ENCODE measurements at regions not wholly inside any gene's neighbourhood (a gene's known extent, or its start where the extent isn't known, plus 50 kb on each side); places are given as distances from the start of the nearest gene placed in this dataset.

DNA sequence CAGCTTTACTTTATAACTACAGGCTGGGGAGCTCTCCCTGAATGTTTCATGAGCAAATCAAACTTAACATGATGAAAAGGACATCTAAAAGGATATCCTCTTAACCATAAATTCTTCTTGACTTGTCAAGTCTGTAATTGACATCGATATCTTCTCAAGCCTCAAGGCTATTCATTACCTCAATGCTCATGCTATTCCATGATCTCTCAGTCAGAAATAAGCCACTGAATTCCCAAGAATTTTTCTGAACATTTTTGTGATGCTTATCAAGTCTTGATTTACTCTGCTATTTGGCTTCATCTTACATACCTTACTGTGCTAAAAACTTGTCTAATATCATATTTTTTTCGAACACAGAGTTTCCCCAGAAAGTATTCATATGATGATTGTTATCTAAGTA lies 433.4 kb downstream of the PDGFC start:
- no peak overlapping the region for H3K27ac Mint-ChIP-seq
- TF ChIP-seq, protein P1, sequence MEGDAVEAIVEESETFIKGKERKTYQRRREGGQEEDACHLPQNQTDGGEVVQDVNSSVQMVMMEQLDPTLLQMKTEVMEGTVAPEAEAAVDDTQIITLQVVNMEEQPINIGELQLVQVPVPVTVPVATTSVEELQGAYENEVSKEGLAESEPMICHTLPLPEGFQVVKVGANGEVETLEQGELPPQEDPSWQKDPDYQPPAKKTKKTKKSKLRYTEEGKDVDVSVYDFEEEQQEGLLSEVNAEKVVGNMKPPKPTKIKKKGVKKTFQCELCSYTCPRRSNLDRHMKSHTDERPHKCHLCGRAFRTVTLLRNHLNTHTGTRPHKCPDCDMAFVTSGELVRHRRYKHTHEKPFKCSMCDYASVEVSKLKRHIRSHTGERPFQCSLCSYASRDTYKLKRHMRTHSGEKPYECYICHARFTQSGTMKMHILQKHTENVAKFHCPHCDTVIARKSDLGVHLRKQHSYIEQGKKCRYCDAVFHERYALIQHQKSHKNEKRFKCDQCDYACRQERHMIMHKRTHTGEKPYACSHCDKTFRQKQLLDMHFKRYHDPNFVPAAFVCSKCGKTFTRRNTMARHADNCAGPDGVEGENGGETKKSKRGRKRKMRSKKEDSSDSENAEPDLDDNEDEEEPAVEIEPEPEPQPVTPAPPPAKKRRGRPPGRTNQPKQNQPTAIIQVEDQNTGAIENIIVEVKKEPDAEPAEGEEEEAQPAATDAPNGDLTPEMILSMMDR (IDR thresholded peaks at IDR 0.05; ENCODE audit: unreplicated experiment), result no peak
- H3K4me1 Mint-ChIP-seq (ENCODE audit: low read depth), result peaks cover 1% of the 10 kb centered on the region

DNA sequence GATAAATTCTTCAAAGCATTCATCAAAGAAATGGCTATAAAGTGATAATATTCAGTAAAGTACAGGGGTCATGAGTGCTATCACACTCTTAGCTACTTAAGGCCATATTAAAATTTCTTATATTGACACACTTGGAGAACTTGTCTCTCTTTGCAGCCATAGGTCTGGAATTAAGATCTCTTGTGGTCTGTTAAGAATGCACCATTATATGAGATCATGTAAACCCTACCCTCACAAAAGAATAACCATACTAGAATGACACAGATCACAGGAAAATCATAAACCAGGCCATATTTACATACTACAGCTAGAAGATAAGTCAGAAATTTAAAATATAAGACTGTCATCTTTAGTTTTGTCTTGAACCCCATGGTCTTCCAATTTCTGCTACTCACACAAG lies 434.3 kb downstream of the PDGFC start:
- peaks cover 1% of the 10 kb centered on the region for H3K4me1 Mint-ChIP-seq (ENCODE audit: low read depth)
- no peak overlapping the region for H3K27ac Mint-ChIP-seq
- no peaks in the 10 kb centered on the region for H3K36me3 Mint-ChIP-seq (ENCODE audit: insufficient read depth)
- peaks cover 8% of the 10 kb centered on the region for H3K9me3 Mint-ChIP-seq (ENCODE audit: low read depth)
- TF ChIP-seq, protein P1 (IDR thresholded peaks at IDR 0.05; ENCODE audit: unreplicated experiment), result no peak
- H3K4me3 Mint-ChIP-seq (ENCODE audit: low read depth), result no peak overlapping the region
- H3K27me3 Mint-ChIP-seq, result no peaks in the 10 kb centered on the region
- no peak for DNase-seq (ENCODE audit: low spot score, unreplicated experiment)

More for the DNA sequence above, 433.4 kb downstream of the PDGFC start:
- DNase-seq (ENCODE audit: low spot score, unreplicated experiment), result no peak
- no peak overlapping the region for H3K4me3 Mint-ChIP-seq (ENCODE audit: low read depth)
- no peaks in the 10 kb centered on the region for H3K36me3 Mint-ChIP-seq (ENCODE audit: insufficient read depth)
- H3K27me3 Mint-ChIP-seq, result no peaks in the 10 kb centered on the region
- peaks cover 5% of the 10 kb centered on the region for H3K9me3 Mint-ChIP-seq (ENCODE audit: low read depth)

- Mint-ChIP-seq H3K4me3 (ENCODE audit: low read depth) (no peak overlapping the region), H3K27me3 (no peaks in the 10 kb centered on the region), H3K4me1 (ENCODE audit: low read depth) (peaks cover 1% of the 10 kb centered on the region), H3K36me3 (ENCODE audit: insufficient read depth) (no peaks in the 10 kb centered on the region), H3K9me3 (ENCODE audit: low read depth) (peaks cover 8% of the 10 kb centered on the region), H3K27ac (no peak overlapping the region)
- TF ChIP-seq, protein P1 (IDR thresholded peaks at IDR 0.05; ENCODE audit: unreplicated experiment), result no peak
- no peak for DNase-seq (ENCODE audit: low spot score, unreplicated experiment)
These were observed 434.9 kb downstream of the PDGFC start for GRCh38 chr4:156536661-156537060.

DNA sequence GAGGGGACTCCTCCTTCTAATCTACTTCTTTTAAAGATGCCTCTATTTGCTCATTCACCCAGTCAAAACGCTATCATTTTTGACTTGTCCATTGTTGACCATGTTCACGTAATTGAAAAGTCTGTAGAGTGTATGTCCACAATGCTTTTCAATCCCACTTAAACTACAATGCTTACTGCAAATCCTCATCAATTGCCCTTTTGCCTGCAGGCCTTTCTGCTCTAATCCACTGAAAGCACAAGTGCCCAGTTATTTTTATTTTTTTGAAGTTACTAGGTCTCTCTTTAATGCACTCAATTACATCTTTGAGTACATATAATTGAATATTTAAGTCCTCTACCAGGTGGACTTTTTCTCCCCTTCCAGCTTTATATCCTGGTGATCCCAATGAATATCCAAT lies 437.4 kb downstream of the PDGFC start:
- H3K4me3 Mint-ChIP-seq (ENCODE audit: low read depth), result no peak overlapping the region
- H3K9me3 Mint-ChIP-seq (ENCODE audit: low read depth), result peaks cover 8% of the 10 kb centered on the region
- H3K27ac Mint-ChIP-seq, result no peak overlapping the region
- TF ChIP-seq, protein P1 (IDR thresholded peaks at IDR 0.05; ENCODE audit: unreplicated experiment), result no peak
- H3K36me3 Mint-ChIP-seq (ENCODE audit: insufficient read depth), result no peaks in the 10 kb centered on the region
- H3K27me3 Mint-ChIP-seq, result no peaks in the 10 kb centered on the region
- DNase-seq (ENCODE audit: low spot score, unreplicated experiment), result no peak
- H3K4me1 Mint-ChIP-seq (ENCODE audit: low read depth), result peaks cover 16% of the 10 kb centered on the region

GRCh38 chr4:156528216-156528615 lies 443.4 kb downstream of the PDGFC start:
- Mint-ChIP-seq H3K9me3 (ENCODE audit: low read depth) (peaks cover 3% of the 10 kb centered on the region), H3K36me3 (ENCODE audit: insufficient read depth) (no peaks in the 10 kb centered on the region), H3K4me1 (ENCODE audit: low read depth) (peaks cover 16% of the 10 kb centered on the region), H3K4me3 (ENCODE audit: low read depth) (no peak overlapping the region), H3K27ac (no peak overlapping the region), H3K27me3 (no peaks in the 10 kb centered on the region)
- TF ChIP-seq, protein P1 (IDR thresholded peaks at IDR 0.05; ENCODE audit: unreplicated experiment), result no peak
- DNase-seq (ENCODE audit: low spot score, unreplicated experiment), result no peak

Data from progenitor cell of endocrine pancreas (in vitro differentiated cells).